GM12878 (cell line): ENCODE measurements at regions not wholly inside any gene's neighbourhood (a gene's known extent, or its start where the extent isn't known, plus 50 kb on each side); places are given as distances from the start of the nearest gene placed in this dataset.

Source experiments
- ATF3 ChIP-seq: IDR thresholded peaks from 2 replicates; pipeline ENCODE4 v1.6.1; 2011; ENCODE audit warnings: low read depth, mild to moderate bottlenecking, low read length, moderate library complexity, borderline replicate concordance; ENCODE audit errors: extremely low read depth
- CHD1 ChIP-seq: IDR thresholded peaks from 2 replicates; pipeline ENCODE4 v1.6.1; 2012; ENCODE audit warnings: low read depth, low read length, improper control_type of control experiment
- CREB1 ChIP-seq: IDR thresholded peaks from 2 replicates; pipeline ENCODE4 v1.6.1; 2012; ENCODE audit warnings: low read depth, mild to moderate bottlenecking, inconsistent platforms
- CTCF ChIP-seq, 3 experiments: IDR thresholded peaks in 2 of 3; conservative IDR thresholded peaks in 1 of 3; 2 replicates each; pipeline ENCODE4 v1.5.1; 2011; ENCODE audit warnings: low read depth in 3 of 3, low read length in 3 of 3, mild to moderate bottlenecking in 3 of 3, control low read depth in 2 of 3, moderate library complexity in 2 of 3, inconsistent platforms in 1 of 3, mixed read lengths in 1 of 3; ENCODE audit not compliant: control insufficient read depth in 2 of 3, insufficient read depth in 1 of 3; ENCODE audit errors: extremely low read depth in 1 of 3
- EGR1 ChIP-seq, 2 experiments: IDR thresholded peaks; 1 replicate in 1 of 2; 2 replicates in 1 of 2; pipeline ENCODE4 v1.6.1; 2011 to 2012; ENCODE audit warnings: low read depth in 2 of 2, low read length in 2 of 2, borderline replicate concordance in 1 of 2, mild to moderate bottlenecking in 1 of 2, moderate library complexity in 1 of 2
- EP300 ChIP-seq, 2 experiments: fragments of 150-350 bp in 1 of 2; IDR thresholded peaks; 2 replicates each; pipeline ENCODE4 v1.6.1; 2011 to 2012; ENCODE audit warnings: low read depth in 2 of 2, low read length in 2 of 2, borderline replicate concordance in 1 of 2, improper control_type of control experiment in 1 of 2, inconsistent platforms in 1 of 2; ENCODE audit not compliant: control insufficient read depth in 1 of 2
- HDAC6 ChIP-seq: fragments of 200-600 bp; sonication (generic); IDR thresholded peaks from one replicate; pipeline ENCODE4 v1.8.0; 2017; ENCODE audit warnings: antibody characterized with exemption; ENCODE audit not compliant: unreplicated experiment
- KAT2A ChIP-seq: conservative IDR thresholded peaks from 2 replicates; pipeline ENCODE4 v1.6.1; 2011; ENCODE audit warnings: low read depth, low read length; ENCODE audit not compliant: control insufficient read depth
- MAX ChIP-seq: IDR thresholded peaks from 2 replicates; pipeline ENCODE4 v1.6.1; 2012; ENCODE audit warnings: low read depth, low read length, improper control_type of control experiment
- REST ChIP-seq: IDR thresholded peaks from 2 replicates; pipeline ENCODE4 v1.6.1; 2012; ENCODE audit warnings: mild to moderate bottlenecking, low read depth, low read length
- SP1 ChIP-seq: IDR thresholded peaks from one replicate; pipeline ENCODE4 v1.6.1; 2011; ENCODE audit warnings: low read depth, low read length
- STAT3 ChIP-seq: IDR thresholded peaks from 2 replicates; pipeline ENCODE4 v1.6.1; 2011; ENCODE audit warnings: low read depth, low read length, improper control_type of control experiment
- TBL1XR1 ChIP-seq: IDR thresholded peaks from 2 replicates; pipeline ENCODE4 v1.6.1; 2012; ENCODE audit warnings: low read depth, low read length, improper control_type of control experiment
- ZBTB33 ChIP-seq: fragments of 450-650 bp; IDR thresholded peaks from 2 replicates; pipeline ENCODE4 v1.6.1; 2017; ENCODE audit warnings: mild to moderate bottlenecking

- TF ChIP-seq EGR1 (IDR thresholded peaks at IDR 0.05; ENCODE audit: borderline replicate concordance in 1 of 2, low read depth in 2 of 2, low read length in 2 of 2) (no peak), STAT3 (no peak), CTCF (IDR thresholded peaks at IDR 0.05 in 2 of 3, conservative IDR thresholded peaks at IDR 0.05 in 1 of 3; ENCODE audit: control insufficient read depth in 2 of 3, extremely low read depth in 1 of 3, insufficient read depth in 1 of 3, low read depth in 3 of 3, low read length in 3 of 3) (no peak), CHD1 (no peak), TBL1XR1 (no peak), REST (no peak), HDAC6 (no peak), KAT2A (no peak), EP300 (IDR thresholded peaks at IDR 0.05; ENCODE audit: borderline replicate concordance in 1 of 2, control insufficient read depth in 1 of 2, low read depth in 2 of 2, low read length in 2 of 2) (no peak), CREB1 (no peak), ATF3 (no peak), ZBTB33 (no peak), MAX (no peak), SP1 (no peak)
Observed at GRCh38 chr2:7880566-7880965, 801.3 kb upstream of the ID2 start.
